ENCODE measurements at regions not wholly inside any gene's neighbourhood (a gene's known extent, or its start where the extent isn't known, plus 50 kb on each side); places are given as distances from the start of the nearest gene placed in this dataset.

- DNase-seq = no peak
Observed at GRCh38 chr4:65976287-65976686, 306.0 kb upstream of the EPHA5 start.

- DNase-seq = no peak
Observed at GRCh38 chr4:65973186-65973585, 302.9 kb upstream of the EPHA5 start.

DNA sequence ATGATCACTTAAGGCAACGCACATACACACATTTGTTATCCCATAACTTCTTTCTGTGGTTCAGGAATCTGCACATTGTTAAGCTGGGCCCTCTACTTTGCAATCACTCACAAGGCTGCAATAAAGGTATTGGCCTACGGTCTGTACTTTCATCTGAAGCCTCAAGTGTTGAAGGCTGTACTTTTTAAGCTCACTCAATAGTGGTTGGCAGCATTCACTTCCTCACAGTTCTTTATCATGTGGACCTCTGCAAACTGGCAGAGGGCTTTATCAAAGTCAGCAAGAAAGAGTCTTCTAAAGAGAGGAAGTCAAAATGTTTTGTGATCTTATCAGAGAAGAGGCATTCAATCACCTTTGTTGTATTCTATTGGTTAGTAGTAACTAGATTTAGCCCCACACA lies 301.4 kb upstream of the EPHA5 start:
- DNase-seq = no peak

- DNase-seq = peak; percentile 48
Observed at GRCh38 chr4:65968831-65969558, 298.7 kb upstream of the EPHA5 start.

DNA sequence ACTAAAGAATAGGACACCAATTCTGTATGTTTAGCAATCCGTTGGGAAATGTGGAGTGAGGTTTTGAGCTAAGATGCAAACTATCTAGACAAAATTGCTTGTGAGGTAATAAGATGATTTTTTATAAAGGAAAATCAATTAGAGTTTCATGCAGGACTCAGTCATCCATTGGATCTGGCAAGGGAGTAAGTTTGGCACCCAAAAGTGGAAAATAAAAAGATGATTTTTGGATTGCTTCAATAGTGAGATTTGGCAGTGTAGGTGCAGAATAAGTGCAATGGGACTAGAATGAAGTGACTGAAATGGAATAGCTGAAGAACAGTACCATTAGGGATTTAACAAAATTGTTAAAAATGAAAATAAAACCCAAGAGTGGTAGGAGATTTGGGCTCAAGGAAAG lies 290.5 kb upstream of the EPHA5 start:
- no peak for DNase-seq

DNA sequence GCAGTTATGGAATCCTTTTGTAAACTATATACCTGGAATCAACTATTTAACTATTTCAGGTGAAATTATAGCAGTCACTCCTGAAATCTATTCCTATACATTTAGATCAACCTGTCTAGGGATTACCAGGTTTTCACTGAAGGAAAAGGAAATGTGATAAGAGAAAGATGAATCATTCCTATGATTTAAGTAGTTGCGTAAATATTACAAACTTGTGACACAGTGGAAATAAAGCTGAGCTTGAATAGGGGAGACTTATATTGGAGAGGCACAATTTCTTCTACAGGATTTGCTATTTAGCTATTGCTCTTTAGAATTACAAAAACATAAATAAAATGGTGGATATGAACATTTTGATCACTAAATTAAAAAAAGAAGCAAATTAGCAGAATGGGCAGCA lies 284.1 kb upstream of the EPHA5 start:
- DNase-seq = no peak

DNA sequence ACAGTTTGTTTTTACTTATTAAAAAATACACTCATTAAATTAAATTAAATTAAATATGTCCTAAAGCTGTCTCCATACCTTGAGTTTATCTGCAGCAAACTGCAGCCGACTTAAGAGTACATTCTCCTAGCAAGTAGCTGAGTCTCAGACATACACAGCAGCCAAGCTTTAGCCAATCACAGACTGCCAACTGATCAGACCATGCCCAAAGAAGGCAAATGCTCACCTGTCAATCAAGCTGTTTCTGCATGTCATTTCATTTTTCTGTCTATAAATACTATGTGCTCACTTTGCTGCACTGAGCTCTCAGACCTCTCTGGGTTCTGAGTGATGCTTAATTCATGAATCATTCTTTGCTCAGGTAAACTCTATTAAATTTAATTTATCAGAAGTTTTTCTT lies 280.9 kb upstream of the EPHA5 start:
- DNase-seq = no peak

- no peak for DNase-seq
Observed at GRCh38 chr4:65943076-65943475, 272.8 kb upstream of the EPHA5 start.

GRCh38 chr4:65924843-65925242 lies 254.6 kb upstream of the EPHA5 start:
- DNase-seq = no peak

DNA sequence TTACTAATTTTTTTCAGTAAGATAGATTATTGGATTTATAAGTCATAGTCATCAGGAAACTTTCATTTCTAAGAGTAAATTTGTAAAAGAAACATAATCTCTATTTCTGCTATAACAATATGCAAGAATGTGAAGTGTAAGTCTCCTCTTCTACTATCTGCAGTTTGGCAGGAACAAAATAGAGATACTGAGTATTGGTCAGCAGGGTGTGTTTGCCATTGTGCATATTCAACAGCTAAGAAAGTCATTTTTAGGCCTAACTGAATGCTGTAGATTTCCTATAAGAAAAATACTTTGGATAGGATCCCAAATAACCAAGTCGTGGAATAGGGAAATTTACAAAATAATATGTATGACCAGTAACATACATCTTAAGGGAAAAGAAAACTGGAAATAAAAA lies 253.3 kb upstream of the EPHA5 start:
- DNase-seq = no peak

DNA sequence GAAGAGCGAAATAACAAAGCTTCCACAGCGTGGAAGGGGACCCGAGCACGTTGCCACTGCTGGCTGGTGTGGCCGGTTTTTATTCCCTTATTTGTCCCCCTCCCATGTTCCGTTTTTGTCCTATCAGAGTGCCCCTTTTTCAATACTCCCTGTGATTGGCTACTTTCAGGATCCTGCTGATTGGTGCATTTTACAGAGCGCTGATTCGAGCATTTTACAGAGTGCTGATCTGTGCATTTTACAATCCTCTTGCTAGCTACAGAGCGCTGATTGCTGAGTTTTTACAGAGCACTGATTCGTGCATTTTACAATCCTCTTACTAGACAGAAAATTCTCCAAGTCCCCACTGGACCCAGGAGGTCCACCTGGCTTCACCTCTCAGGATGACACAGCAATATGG lies 250.9 kb upstream of the EPHA5 start:
- DNase-seq = no peak

DNA sequence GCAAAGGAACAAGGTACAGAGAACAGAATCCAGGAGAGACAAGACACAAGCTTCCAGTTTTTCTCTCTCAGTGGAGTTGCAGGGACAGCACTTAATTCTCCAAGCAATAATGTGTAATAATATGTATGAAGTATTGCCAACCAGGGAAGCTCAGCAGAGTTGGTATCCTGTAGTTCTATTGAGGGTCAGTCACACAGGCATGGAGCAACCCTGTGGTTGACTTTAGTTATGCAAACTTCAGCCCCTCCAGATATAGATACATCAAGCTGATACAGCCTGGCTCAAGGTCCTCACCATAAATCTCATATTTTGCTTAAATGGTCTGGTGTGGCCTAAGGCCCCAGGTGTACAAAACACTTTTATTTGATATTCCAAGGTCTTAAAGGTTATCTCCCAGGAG lies 248.6 kb upstream of the EPHA5 start:
- DNase-seq = no peak

DNA sequence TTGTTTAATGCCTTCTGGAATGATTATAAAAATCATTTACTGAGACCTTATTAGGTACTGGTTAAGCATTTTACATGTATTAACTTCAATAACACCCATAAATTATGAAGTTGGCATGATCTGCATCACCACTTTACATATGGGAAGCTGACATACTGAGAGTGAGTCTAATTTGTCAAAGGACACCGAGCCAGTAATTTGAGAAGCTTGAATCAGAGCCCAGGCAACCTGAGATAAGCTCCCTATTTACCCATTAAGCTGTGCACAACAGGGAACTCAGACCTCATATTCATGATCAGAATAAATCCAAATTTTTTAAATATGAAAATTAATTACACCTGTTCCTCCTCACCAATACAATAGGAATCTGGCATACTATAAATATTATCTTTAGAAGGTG lies 247.9 kb upstream of the EPHA5 start:
- no peak for DNase-seq

DNA sequence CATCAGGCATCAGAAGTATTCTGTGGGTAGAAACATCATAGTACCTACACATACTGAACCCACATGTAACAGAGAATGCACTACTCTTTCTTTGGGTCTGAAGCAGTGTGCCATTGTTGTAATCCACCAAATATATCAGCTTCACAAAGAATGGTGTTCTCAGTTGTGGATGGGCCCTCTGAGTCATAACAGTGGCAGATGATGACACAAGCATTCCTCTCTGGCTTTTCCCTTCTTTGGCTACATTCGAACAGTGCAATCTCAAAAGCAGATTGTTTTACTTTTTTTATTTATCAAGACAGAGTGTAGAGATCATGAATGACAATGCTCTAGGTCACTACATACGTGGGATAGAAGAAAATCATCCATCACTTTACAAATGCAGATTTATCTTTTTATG lies 247.2 kb upstream of the EPHA5 start:
- DNase-seq = no peak

DNA sequence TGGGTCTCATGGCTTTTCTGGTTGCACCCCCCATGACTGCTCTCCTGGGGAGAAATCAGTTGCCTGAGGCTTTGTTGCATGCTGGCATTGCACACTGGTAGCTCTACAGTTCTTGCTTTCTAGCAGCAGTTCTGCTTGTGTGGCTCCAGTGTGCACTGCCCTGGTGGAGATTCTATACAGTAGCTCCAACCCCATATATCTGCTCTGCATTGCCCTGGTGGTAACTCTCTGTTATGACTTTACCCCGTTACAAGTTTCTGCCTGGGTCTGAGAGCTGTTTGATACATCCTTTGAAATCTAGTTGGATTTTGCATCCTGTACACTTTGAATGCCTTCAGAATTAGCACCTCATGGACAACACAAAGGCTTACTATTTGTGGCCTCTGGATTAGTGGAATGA lies 241.4 kb upstream of the EPHA5 start:
- DNase-seq = no peak

DNA sequence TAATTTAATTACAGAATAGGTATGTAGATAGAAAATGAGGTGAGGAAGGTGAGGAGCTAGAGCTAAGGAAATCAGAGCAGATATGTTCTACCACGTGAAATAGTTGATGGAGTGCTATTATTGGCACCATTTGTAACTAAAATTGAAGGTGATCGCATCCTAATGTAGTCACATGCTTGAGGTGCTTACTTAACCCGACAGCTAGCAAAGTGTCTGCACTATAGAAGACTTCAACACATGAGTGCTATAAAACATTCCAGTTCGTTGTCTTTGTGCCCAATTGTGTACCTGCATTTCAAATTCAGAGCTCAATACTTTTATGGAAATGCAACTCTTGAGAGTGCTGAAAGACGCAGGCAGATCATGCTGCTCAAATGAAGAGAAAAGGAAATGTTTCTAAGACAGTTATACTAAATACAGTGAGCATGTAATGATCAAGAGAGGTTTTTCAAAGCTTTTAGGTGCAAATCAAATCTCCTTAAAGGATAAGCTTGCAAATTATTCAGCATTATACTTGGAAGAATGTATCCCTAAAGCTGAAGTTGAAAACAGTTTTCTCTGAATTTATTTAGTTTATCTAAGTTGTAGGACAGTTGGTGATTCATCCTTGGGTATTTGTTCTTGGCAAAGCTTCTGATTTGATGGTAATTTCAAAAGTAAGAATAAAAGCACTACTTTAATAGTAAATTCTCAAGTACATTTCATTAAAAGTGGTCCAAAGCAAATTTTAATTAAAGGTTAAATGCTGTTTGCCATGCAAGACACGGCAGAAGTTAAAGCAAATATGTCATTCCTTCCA lies 223.9 kb upstream of the EPHA5 start:
- DNase-seq = no peak

DNA sequence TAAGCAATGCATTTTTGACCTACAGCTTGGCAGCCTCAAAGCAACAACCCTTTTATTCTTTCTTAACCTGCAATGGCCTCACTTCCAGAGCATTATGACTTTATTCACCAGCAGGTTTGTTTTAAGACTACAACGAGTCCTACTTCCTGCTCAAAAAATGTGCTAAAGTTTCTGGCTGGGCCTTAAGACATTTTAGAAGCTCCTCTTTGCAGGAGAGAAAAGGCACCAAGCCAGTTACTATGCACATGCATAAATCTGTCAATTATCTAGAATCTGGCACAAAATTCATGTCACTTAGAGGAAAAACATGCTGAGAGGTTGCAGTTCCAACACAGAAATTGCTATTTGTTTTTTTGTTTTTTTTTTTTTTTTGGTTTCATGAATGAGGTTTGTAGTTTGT lies 223.0 kb upstream of the EPHA5 start:
- DNase-seq = no peak

DNA sequence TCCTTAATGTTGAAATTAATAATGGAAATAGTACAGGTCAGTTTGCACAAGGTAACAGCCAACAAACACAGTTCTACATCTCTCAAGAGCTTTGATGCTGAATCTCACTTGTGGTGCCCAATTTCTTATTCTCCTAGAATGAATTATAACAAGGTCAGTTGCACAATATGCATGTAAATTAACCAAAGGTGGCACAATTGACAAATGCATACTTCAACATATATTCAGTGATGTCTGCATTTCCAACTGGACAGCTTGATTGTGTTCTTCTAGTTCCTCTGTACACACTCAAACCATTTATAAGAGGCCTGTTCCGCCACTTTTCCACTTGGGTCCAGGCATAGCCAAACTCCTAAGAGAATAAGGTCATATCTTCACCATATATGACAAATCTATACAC lies 210.3 kb upstream of the EPHA5 start:
- no peak for DNase-seq

GRCh38 chr4:65868096-65868824 lies 198.0 kb upstream of the EPHA5 start:
- no peak for DNase-seq

GRCh38 chr4:65865489-65865888 lies 195.2 kb upstream of the EPHA5 start:
- no peak for DNase-seq

GRCh38 chr4:65861993-65862392 lies 191.7 kb upstream of the EPHA5 start:
- no peak for DNase-seq

- DNase-seq = no peak
Observed at GRCh38 chr4:65845199-65845773, 175.0 kb upstream of the EPHA5 start.

DNA sequence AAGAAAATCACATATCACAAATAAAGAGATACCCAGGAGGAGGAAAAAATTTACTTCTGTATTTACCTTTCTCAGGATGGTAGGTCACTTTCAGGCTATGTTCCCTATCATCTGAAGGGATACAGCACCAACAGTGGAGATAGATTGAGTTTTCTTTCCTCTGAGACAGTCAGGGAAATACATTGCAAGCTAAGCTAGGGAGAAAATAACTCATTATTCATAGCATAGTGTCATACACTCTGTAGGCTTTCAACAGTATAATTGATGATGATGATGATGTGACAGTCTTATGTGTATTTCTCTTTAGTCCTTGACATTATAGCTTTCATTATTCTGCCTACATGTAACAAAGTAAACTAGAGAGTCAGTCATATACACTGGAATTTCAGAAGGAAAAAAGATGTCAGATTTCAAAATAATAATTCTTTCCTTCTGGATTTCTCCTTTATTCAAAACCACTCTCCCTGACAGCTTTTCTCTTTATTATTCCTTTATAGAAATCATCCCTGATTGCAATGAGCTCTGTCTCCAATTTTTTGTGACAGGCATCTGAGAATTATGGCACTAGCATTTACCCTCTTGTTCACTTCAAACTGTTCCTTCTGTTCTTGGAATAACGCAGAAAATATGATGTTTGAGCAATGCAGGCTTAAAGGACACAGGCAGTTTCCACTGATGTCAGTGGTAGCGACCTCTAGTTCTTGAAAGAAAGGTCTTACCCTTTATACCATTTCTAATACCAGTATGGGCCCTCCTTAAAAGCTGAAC lies 169.1 kb upstream of the EPHA5 start:
- no peak for DNase-seq

All from femur (tissue), 1 donor.